AG04450 (cell line): ENCODE measurements at regions not wholly inside any gene's neighbourhood (a gene's known extent, or its start where the extent isn't known, plus 50 kb on each side); places are given as distances from the start of the nearest gene placed in this dataset.

Experiments
- CTCF ChIA-PET: fragments of 300-600, 350-600 bp; formaldehyde crosslinking; extraction: SDS; loops from one replicate; lab custom pipeline; 2022; ENCODE audit warnings: antibody characterized with exemption, inconsistent platforms; lab: Charles Lee
- POLR2A ChIA-PET: fragments of 350-600 bp; formaldehyde crosslinking; extraction: SDS; loops from one replicate; lab custom pipeline; 2021; ENCODE audit warnings: antibody characterized with exemption, inconsistent platforms; lab: Yijun Ruan, JAX
- DNase-seq: peaks from one replicate; pipeline ENCODE4 v3.0.0-alpha.2; 2011; ENCODE audit warnings: low read depth, low spot score
- H3K27ac ChIP-seq: one replicate; pipeline ENCODE4 v1.5.1; 2012; ENCODE audit warnings: low read depth, low read length, control low read depth
- H3K27me3 ChIP-seq: one replicate; pipeline ENCODE4 v1.6.0; 2012; ENCODE audit warnings: low read length; ENCODE audit not compliant: control insufficient read depth, insufficient read depth
- H3K4me3 ChIP-seq: 2 replicates; pipeline ENCODE4 v1.5.1; 2011; ENCODE audit warnings: mild to moderate bottlenecking, low read depth, low read length, control low read depth
- H3K9me3 ChIP-seq: 2 replicates; pipeline ENCODE4 v1.5.1; 2012; ENCODE audit warnings: low read length; ENCODE audit not compliant: control insufficient read depth, insufficient read depth
- CTCF ChIP-seq: IDR thresholded peaks from 2 replicates; pipeline ENCODE4 v1.5.1; 2011; ENCODE audit warnings: low read depth, low read length, control low read depth, inconsistent platforms

DNA sequence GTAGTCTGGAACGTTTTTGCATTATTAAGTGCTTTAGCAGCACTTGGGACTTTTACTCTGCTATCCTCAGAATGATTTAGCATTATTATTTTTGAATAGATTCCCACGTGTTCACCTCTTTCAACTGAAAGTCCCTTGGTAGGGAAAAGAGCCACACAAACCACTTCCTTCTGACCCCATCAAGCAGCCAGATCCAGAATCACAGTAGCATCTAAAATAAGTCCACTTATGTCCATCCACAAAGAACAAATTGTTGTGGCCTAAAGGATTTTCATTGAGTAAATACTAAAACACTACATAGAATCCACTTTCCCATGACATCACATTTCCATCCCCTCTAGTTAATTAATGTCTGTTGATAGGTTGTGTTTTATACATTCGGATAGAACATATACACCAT lies 381.7 kb downstream of the AASDHPPT start:
- ChIA-PET POLR2A (no interaction called here), CTCF (no interaction called here)
- no peak overlapping the region for H3K27ac ChIP-seq
- no peak for DNase-seq
- TF ChIP-seq CTCF: no peak
- no peaks in the 10 kb centered on the region for H3K9me3 ChIP-seq
- H3K27me3 ChIP-seq: no peaks in the 10 kb centered on the region
- no peak overlapping the region for H3K4me3 ChIP-seq

- Histone ChIP-seq H3K27ac (no peak overlapping the region), H3K27me3 (no peaks in the 10 kb centered on the region), H3K4me3 (no peak overlapping the region), H3K9me3 (no peaks in the 10 kb centered on the region)
- CTCF ChIA-PET: interaction anchor here (0.6 kb wide), 1 partner anchor 7 kb away, joined by 3 read pairs; no protein-coding TSS in a partner anchor
- POLR2A ChIA-PET: no interaction called here
- no peak for TF ChIP-seq CTCF
- no peak for DNase-seq
Observed at GRCh38 chr11:106461148-106461691, 383.8 kb downstream of the AASDHPPT start.

DNA sequence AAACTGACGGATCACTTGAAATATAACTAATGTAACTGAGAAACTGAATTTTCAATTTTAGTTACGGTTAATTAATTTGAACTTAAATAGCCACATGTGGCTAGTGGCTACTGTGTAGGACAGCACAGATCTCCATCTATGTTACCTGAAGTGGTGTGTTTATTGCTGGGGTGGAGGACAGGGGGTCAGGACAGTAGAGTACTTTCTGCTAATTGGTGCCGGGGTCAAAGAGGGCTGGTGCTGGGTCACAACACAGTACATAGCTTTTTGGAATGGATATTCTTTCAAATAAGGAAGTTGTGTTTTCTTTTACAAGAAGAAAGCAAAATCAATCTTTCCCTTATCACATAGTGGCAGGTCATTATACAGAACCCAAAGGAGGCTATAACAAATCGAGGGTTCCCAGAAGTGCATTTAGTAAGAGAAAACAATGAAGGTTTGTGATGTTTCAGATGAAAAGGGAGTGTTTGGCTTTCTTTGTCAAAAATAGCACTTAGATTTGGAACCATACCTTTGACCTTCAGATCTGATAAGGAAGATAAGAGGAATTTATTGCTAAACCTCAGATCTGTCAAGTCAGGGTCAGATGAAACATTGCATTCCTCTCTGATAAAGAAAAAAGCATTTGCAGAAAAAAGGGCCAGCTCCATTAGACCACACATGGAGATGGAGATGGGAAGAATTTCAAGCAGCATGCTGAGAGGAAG lies 384.5 kb downstream of the AASDHPPT start:
- H3K27me3 ChIP-seq: no peaks in the 10 kb centered on the region
- ChIA-PET POLR2A (no interaction called here), CTCF (interaction anchor here (0.6 kb wide), 1 partner anchor 8 kb away, joined by 3 read pairs; no protein-coding TSS in a partner anchor)
- no peak overlapping the region for H3K4me3 ChIP-seq
- DNase-seq: no peak
- H3K9me3 ChIP-seq: no peaks in the 10 kb centered on the region
- H3K27ac ChIP-seq: no peak overlapping the region
- no peak for TF ChIP-seq CTCF

GRCh38 chr11:106463154-106463553 lies 385.7 kb downstream of the AASDHPPT start:
- Histone ChIP-seq H3K27ac (no peak overlapping the region), H3K4me3 (no peak overlapping the region), H3K27me3 (no peaks in the 10 kb centered on the region), H3K9me3 (no peaks in the 10 kb centered on the region)
- ChIA-PET POLR2A (no interaction called here), CTCF (no interaction called here)
- no peak for DNase-seq
- TF ChIP-seq CTCF: no peak

DNA sequence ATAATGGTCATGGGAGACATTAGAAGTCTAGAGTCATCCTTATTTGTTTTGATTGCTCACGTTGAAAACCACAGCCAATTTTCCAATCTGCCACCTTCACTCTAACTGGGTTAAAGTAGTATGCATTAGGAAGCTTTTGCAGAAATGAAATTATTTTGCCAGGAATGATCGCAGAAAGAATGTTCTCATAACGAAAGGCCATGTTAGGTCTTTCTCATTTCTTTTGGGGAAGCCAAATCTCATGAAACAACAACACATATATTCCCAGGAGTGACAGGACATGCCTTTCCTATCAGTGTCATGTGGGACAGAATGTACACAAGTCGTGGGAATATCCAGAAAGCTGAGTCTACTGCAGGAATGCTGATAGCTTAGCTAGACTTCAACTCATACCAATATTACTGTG lies 386.3 kb downstream of the AASDHPPT start:
- no peak overlapping the region for H3K4me3 ChIP-seq
- H3K27me3 ChIP-seq: no peaks in the 10 kb centered on the region
- no peak for TF ChIP-seq CTCF
- no peaks in the 10 kb centered on the region for H3K9me3 ChIP-seq
- POLR2A ChIA-PET: no interaction called here
- CTCF ChIA-PET: no interaction called here
- H3K27ac ChIP-seq: no peak overlapping the region
- no peak for DNase-seq
